GM12872 (cell line): ENCODE measurements at regions not wholly inside any gene's neighbourhood (a gene's known extent, or its start where the extent isn't known, plus 50 kb on each side); places are given as distances from the start of the nearest gene placed in this dataset.

Source experiments
- TF ChIP-seq, protein P1 (sequence below): IDR thresholded peaks from 3 replicates; pipeline ENCODE4 v1.5.1; 2011; ENCODE audit warnings: low read depth, mild to moderate bottlenecking, low read length, moderate library complexity; ENCODE audit not compliant: insufficient read depth

DNA sequence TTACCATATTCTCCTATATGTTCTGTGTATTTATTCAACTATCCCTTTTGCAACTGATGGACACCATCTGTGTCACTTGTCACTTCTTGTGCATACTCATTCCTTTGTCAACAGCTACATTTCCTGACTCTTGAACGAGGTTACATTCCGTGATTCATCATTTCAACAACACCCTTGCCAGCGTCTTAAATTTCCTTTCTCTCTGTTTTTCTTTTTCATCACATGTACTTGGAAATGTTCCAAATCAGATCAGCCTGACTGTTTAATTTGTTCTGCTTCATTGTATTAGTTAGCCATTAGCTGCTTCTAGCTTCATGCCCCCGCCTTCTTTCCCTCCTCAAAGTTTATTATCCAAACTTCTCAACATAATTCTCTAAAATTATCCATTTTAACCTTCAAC, 173.0 kb downstream of the ADGRL4 start:
- TF ChIP-seq, protein P1, sequence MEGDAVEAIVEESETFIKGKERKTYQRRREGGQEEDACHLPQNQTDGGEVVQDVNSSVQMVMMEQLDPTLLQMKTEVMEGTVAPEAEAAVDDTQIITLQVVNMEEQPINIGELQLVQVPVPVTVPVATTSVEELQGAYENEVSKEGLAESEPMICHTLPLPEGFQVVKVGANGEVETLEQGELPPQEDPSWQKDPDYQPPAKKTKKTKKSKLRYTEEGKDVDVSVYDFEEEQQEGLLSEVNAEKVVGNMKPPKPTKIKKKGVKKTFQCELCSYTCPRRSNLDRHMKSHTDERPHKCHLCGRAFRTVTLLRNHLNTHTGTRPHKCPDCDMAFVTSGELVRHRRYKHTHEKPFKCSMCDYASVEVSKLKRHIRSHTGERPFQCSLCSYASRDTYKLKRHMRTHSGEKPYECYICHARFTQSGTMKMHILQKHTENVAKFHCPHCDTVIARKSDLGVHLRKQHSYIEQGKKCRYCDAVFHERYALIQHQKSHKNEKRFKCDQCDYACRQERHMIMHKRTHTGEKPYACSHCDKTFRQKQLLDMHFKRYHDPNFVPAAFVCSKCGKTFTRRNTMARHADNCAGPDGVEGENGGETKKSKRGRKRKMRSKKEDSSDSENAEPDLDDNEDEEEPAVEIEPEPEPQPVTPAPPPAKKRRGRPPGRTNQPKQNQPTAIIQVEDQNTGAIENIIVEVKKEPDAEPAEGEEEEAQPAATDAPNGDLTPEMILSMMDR, result no peak

DNA sequence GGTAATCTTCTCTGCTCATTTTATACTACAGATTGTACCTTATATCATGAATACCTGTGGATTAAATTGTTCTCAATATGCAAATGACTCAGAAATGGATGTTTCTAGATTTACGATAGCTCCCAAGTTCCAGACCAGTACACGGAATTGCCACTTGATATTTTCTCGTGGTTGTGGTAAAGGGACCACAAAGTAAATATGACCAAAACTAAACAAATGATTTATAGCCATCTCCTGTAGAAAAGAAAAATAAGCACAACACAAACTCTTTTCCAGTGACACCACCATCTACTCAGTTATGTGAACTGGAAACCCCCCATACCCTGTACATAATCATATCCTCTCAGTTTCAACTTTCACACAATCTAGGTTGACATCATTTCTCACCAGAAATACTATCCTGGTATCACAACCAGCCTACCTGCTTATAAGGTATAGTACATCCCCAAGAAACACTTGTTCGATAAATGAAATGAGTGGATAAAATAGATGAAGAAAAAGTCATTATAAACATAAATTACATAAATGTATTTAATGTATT, 172.3 kb downstream of the ADGRL4 start:
- TF ChIP-seq, protein P1, result no peak

DNA sequence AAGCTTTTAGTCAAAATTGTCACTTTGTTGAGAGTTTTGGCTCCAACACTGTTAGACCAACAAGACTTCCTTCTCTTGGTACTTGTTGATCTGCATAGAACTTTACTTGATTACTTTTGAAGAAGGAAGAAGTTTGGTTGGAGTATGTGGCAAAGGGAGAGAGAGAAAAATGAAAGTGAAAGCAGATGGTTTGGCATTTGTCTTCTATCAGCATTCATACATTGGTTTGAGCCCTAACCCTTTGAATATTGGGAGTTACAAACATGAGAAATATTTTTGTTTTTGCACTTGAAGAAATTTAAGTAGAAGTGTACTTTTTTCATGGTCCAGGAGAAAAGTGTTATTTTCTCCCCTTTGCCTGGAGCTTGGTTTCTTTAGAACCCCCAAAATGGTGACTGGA, 169.8 kb downstream of the ADGRL4 start:
- TF ChIP-seq, protein P1, result no peak

DNA sequence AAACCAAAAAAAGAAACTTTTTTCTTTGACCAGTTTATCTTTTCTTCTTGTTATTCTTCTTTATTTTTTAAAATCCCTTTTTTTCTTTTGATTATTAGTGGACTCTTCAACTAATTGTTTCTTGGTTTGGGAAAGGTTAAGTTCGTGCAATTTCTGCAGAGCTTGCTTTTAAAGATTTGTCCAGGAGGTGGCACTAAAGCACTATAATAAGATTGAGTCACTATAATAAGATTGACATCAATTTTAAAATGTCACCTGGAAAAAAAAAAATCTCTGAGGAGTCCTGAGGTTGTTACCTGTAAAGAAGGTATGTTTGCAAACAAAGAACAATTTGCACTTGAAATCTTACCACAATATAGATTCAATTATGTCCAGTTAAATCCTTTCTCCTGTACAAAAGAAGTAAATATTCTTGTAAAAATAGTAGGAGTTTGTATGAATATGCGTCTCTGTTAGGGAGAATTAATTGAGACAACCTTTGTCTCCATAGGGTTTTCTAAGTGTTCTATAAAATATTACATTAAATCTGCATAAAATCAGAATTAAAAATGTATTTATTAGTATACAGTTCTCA, 166.7 kb downstream of the ADGRL4 start:
- TF ChIP-seq, protein P1, result peak; percentile 48
